Fibroblast of upper back skin (primary cell): ENCODE measurements at regions not wholly inside any gene's neighbourhood (a gene's known extent, or its start where the extent isn't known, plus 50 kb on each side); places are given as distances from the start of the nearest gene placed in this dataset.

ENCODE experiments used
- DNase-seq: peaks from one replicate; pipeline ENCODE4 v3.0.0-alpha.2; 2013

- peak; percentile 97 for DNase-seq
Measured at GRCh38 chr22:26894766-26895485, 237.5 kb downstream of the MIAT start.

- no peak for DNase-seq
Measured at GRCh38 chr22:26897384-26897783, 240.0 kb downstream of the MIAT start.

DNA sequence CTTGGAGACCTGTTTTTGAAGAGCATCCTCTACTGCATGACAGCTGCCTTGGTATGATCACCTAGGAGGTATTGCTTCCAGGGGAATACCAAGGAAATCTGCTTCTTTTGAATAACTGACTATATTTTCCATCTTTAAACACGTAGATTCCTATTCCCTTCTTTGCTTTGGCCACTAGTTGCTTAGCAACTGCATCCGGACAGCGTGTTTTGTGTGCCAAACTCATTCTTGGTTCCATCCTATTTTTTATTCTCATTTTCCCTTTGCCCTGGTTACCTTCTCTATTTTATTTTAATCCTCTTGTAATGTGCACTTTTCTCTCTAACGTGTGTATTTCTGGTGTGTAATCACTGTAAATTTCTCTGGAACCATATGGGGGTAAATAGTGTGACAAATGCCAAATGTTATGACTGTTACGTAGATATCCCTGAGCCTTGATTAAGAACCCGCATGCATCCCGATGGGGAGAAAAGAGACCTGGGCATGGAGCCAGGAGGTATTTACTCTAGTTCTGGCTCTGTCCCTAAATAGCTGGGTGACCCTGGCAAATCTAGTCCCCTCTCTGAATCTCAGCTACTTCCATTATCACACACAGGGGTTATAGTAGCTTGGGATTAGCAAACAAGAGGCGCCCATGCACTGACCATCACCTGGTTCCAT lies 241.7 kb downstream of the MIAT start:
- no peak for DNase-seq

DNA sequence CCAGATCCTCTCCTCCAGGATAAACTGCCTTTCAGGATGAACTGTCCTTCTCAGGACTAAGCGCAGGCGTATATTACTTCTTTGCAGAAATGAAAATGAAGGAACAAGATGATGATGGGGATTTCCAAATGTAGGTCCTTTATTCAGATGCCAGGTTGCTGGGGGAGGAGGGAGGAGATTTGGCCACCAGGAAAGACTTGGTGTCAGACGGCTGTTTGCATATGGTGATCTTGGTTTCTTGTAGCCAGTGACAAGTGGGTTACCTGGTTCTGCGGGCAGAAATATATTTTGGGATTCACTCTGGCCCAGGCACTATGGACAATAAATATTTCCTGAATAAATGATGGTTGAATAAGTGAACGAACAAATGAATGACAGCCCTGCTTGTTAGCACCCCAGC lies 243.4 kb downstream of the MIAT start:
- DNase-seq = no peak

- no peak for DNase-seq
Measured at GRCh38 chr22:26901198-26901816, 243.9 kb downstream of the MIAT start.

GRCh38 chr22:26902401-26903029 lies 245.1 kb downstream of the MIAT start:
- DNase-seq = no peak

- DNase-seq = no peak
Measured at GRCh38 chr22:26903030-26903856, 245.9 kb downstream of the MIAT start.

- DNase-seq = no peak
Measured at GRCh38 chr22:26904483-26904882, 247.1 kb downstream of the MIAT start.

- no peak for DNase-seq
Measured at GRCh38 chr22:26905076-26905475, 247.7 kb downstream of the MIAT start.

- DNase-seq = no peak
Measured at GRCh38 chr22:26905640-26906039, 248.3 kb downstream of the MIAT start.

DNA sequence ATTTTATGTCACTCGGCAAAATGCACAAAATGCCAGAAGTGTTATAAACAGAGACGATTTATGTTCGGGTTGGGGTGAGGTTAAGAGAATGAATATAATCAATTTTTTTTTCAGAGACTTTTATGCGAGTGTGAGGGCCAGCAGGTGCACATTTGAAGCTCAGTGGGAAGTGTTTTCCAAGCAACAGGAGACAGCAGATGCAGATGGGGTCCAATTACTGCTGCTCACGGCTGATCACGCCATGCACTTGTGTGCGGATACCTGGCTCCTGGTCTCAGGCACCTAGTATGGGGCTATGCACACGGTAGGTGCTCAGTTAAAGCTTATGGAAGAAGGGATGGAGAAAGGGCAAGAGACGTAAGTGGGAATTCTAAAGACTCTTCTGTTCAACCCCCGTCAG lies 249.1 kb downstream of the MIAT start:
- DNase-seq = no peak

DNA sequence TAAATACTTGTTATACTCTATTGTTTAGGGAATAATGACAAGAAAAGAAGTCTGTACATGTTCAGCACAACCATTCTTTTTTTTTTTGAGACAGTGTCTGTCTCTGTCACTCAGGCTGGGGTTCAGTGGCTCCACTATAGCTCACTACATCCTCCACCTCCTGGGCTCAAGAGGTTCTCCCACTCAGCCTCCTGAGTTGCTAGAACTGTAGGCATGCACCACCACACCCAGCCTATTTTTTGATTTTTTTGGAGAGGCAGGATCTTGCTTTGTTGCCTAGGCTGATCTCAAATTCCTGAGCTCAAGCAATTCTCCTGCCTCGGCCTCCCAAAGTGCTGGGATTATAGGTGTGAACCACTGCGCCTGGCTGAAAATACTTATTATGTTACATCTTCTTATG lies 250.0 kb downstream of the MIAT start:
- no peak for DNase-seq

DNA sequence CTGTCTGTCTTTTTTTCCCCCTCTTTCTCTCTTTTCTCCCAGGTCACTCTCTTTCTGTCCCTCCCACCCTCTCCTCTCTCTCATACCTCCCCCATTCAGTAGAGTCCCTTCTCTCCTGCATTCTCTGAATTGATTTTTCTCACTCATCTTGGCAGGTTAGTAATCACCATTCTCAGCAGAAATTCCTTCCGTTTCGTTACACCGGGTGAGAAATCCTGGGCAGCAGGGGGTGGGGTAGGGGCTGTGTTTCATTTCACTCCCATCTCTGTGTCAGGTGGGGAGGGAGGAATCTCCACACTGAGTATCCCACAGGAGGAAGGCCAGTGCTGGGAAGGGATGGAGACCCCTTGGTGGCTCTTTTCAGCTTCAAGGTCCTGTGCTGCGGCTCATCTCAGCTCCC lies 253.5 kb downstream of the MIAT start:
- DNase-seq = no peak

- no peak for DNase-seq
Measured at GRCh38 chr22:26912655-26913345, 255.4 kb downstream of the MIAT start.

- no peak for DNase-seq
Measured at GRCh38 chr22:26914519-26915185, 257.3 kb downstream of the MIAT start.

DNA sequence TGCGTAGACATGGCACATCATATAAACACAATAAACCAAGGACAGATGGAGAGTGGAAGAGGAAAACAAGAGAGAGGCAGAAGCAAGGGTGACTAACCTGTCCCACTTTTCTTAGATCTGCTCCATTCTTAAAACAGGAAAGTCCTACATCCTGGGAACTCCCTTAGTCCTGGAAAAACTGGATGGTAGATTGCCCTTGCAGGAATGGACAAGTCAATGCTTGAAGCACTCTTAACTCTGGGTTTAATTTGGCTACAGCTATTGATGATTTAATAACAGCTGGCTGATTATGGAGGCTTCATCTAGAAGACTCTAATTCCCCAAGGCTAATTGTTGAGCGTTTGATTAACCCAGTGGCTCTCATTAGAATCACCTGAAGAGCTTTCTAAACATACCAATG lies 258.8 kb downstream of the MIAT start:
- no peak for DNase-seq

DNA sequence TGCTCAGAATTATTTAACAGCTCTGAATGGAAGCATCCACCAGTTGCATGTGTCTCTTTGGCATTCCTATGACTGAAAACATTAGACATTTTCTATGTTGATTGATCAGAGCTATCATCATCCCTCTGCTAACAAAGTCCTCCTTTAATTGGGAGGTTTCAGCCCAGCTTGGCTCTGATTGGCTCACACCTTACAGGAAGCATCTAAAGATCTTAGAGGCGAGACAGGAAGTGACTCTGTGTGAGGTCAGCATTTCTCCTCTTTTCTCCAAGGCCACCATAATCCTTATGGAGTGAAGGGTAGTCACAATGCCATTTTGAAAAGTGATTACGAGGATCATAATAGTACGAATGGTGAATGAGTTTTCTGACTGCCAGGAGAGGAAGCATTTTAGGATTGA lies 260.8 kb downstream of the MIAT start:
- DNase-seq = no peak

- DNase-seq = no peak
Measured at GRCh38 chr22:26921726-26922125, 264.3 kb downstream of the MIAT start.

DNA sequence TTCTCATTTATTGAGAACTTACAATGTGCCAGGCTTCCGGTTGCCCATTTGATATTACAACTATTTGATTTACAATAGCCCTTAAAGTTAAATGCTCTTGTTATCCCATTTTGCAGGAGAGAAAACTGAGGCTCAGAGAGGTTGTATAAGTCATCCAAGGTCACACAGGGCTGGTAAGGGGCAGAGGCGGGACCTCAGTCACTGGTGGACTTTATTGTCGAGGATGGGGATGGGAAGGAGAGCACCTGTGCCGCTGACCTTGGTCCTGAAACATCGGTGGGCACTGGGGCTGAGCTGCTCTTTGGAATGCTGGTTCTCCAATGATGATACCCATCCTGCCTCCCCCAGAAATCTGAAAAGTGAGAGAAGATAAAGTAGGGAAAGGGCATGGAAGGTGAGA lies 265.4 kb downstream of the MIAT start:
- DNase-seq = no peak

DNA sequence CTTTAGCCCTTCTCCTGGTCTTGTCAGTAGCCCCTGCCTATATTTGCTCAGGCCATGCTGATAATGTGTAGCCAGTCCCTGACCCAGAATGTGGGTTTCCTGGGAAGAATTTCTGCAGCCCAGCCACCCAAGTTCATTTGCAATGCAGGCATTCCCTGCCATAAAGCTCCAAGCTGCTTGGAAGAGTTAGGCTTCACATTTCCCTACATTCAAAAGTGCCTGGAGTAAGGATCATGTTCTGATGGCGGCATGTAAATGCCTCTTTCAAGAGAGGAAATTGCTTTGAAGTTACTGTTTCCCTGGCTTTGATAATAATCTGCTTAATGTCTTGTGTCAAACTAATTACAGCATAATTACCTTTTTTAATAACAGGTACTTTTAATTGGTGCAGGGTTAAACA lies 266.1 kb downstream of the MIAT start:
- DNase-seq = no peak

DNA sequence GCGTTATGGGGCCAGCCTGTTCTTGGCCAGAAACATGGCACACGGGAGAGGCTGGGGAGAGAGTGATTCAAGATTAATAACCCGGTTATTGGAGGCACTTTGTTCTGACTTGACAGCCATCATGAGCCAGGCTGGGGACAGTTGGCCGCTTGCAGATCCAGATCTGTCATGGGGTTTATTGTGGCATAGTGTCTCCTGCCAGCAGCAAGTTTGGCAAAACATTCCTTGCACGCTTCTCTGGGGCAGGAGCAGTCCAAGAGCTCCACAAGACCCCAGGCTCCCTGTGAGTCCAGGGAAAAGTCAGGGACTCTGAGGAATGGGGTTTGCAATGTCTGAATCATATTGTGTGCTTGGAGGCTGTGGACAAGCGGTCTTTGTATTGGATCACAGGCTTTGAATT lies 270.4 kb downstream of the MIAT start:
- no peak for DNase-seq

DNA sequence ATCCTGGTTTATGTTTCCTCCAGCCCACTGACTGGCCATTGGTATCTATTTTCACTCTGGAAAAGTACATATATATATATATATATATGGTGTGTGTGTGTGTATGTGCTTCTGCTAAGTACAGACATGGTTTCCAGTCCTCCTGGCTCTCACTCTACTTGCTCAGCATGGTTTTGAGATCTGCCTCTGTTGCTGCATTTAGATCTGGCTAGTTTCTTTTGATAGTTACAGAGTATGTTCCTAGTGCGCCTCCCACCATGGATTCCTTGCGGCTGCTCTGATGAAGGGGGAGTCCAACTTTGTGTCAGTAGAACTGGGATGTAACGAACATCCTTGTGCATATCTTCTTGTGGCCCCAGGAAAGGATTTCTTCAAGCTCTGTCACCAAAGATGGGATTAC lies 274.1 kb downstream of the MIAT start:
- no peak for DNase-seq
